ENCODE measurements at regions not wholly inside any gene's neighbourhood (a gene's known extent, or its start where the extent isn't known, plus 50 kb on each side); places are given as distances from the start of the nearest gene placed in this dataset.

DNA sequence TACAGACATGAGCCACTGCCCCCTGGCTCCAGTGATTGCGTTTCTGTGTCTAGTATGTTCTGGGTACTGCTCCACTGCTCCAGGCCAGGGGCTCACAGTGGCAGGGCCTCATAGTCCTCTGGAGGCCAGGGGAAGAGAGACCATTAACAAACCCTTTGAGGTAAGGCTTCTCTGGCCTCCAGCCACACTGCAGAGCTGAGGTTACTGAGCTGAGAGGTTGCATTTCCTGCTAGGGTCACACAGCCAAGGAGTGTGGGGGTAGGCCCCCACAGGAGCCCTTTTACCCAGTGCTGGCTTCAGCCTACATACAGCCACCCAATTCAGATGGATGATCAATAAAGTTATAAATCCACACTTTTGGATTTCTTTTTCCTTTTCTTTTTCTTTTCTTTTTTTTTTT, 50.4 kb upstream of the DLX4 start:
- DNase-seq (ENCODE audit: low read depth in 4 of 4, low spot score in 3 of 4): no peak

All from right renal pelvis (tissue), 4 donors.